ENCODE measurements at regions not wholly inside any gene's neighbourhood (a gene's known extent, or its start where the extent isn't known, plus 50 kb on each side); places are given as distances from the start of the nearest gene placed in this dataset.

DNA sequence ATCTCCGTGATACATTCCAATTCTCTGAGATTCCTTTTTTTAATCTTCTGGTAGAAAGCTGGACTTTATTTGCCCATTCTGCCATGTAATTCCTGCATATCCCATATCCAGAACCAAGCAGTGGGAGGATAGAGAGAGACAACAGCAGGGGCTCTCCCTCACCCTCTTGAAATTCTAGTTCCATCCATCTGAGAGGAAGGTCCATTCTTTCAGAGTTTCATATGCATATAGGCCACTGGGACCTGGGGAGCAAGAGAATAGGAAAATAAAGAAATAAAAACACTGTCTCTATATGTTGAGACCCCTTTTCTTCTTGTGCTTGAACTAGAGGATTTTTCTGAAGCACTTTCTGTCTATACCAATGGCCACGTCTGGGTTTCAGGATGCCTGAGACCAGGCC is 147.9 kb upstream of the STMND1 start:
- no peak for ATAC-seq
- intact Hi-C loops (cut with DNase I; ENCODE audit: low total_unique reads), result no loop called here
- no peak for DNase-seq
- TF ChIP-seq POLR2A (IDR thresholded peaks at IDR 0.05), result no peak
- TF ChIP-seq, protein P1, sequence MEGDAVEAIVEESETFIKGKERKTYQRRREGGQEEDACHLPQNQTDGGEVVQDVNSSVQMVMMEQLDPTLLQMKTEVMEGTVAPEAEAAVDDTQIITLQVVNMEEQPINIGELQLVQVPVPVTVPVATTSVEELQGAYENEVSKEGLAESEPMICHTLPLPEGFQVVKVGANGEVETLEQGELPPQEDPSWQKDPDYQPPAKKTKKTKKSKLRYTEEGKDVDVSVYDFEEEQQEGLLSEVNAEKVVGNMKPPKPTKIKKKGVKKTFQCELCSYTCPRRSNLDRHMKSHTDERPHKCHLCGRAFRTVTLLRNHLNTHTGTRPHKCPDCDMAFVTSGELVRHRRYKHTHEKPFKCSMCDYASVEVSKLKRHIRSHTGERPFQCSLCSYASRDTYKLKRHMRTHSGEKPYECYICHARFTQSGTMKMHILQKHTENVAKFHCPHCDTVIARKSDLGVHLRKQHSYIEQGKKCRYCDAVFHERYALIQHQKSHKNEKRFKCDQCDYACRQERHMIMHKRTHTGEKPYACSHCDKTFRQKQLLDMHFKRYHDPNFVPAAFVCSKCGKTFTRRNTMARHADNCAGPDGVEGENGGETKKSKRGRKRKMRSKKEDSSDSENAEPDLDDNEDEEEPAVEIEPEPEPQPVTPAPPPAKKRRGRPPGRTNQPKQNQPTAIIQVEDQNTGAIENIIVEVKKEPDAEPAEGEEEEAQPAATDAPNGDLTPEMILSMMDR (IDR thresholded peaks at IDR 0.05 in 4 of 5, conservative IDR thresholded peaks at IDR 0.05 in 1 of 5), result no peak
- Histone ChIP-seq H3K27ac (no peak overlapping the region), H3K9me3 (no peaks in the 10 kb centered on the region), H3K27me3 (no peaks in the 10 kb centered on the region), H3K36me3 (no peaks in the 10 kb centered on the region), H3K4me3 (no peak overlapping the region), H3K4me1 (no peaks in the 10 kb centered on the region)
- in situ Hi-C loops (cut with MboI; ENCODE audit: low sequenced_read_pairs in 4 of 4), result loop anchor here in 3 of 4 donors (25.0 kb wide), 3 partner anchors 142 to 617 kb away; no protein-coding TSS in a partner anchor

- Histone ChIP-seq H3K9me3 (no peaks in the 10 kb centered on the region), H3K4me3 (no peak overlapping the region), H3K27me3 (no peaks in the 10 kb centered on the region), H3K27ac (no peak overlapping the region), H3K36me3 (no peaks in the 10 kb centered on the region), H3K4me1 (peaks cover 1 to 3% of the 10 kb centered on the region in 2 donors)
- DNase-seq (no peak), ATAC-seq (no peak)
- intact Hi-C loops (cut with DNase I; ENCODE audit: low total_unique reads), result no loop called here
- TF ChIP-seq, protein P1 (IDR thresholded peaks at IDR 0.05 in 4 of 5, conservative IDR thresholded peaks at IDR 0.05 in 1 of 5), result no peak
- TF ChIP-seq POLR2A (IDR thresholded peaks at IDR 0.05), result no peak
- in situ Hi-C loops (cut with MboI; ENCODE audit: low sequenced_read_pairs in 4 of 4), result loop anchor here in 3 of 4 donors (25.0 kb wide), 3 partner anchors 141 to 616 kb away; no protein-coding TSS in a partner anchor
Observed at GRCh38 chr6:16953446-16953845, 148.4 kb upstream of the STMND1 start.

DNA sequence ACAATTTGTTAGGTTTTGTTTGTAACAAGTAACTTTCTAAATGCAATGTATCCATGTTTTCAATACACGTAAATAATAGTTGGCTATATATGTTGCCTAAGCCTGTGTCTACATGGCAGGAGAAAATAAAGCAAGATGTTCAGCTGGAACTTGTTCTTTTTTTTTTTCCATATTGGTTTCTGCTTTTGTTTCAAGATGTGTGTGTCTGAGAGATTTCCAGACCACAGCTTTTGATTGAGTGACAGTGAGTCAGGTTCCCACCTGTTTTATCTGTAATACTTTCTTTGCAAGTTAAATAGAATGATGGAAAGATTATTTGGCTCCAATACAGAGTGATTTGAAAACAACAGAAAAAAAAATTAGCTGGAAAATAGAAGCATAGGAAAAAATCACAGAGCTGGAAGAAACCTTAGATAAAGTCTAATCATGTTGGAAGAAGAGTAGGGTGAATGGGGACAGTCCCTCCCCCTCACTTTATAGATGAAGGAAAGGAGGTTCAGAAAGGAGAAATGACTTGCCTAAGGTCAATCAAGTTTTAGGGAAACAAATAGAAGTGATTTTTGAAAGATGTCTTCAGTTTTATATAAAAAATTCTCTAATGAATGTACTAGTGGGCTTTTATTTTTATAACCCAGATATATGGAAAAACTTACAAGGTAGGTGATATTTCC is 150.9 kb upstream of the STMND1 start:
- Histone ChIP-seq H3K9me3 (no peaks in the 10 kb centered on the region), H3K4me3 (no peak overlapping the region), H3K27me3 (no peaks in the 10 kb centered on the region), H3K27ac (no peak overlapping the region), H3K36me3 (no peaks in the 10 kb centered on the region), H3K4me1 (peaks cover 21% of the 10 kb centered on the region in 2 donors)
- DNase-seq (no peak), ATAC-seq (no peak)
- intact Hi-C loops (cut with DNase I; ENCODE audit: low total_unique reads) (no loop called here), in situ Hi-C loops (cut with MboI; ENCODE audit: low sequenced_read_pairs in 4 of 4) (loop anchor here in 3 of 4 donors (25.0 kb wide), 3 partner anchors 139 to 614 kb away; no protein-coding TSS in a partner anchor)
- no peak for TF ChIP-seq POLR2A (IDR thresholded peaks at IDR 0.05)
- TF ChIP-seq, protein P1 (IDR thresholded peaks at IDR 0.05 in 4 of 5, conservative IDR thresholded peaks at IDR 0.05 in 1 of 5), result no peak

DNA sequence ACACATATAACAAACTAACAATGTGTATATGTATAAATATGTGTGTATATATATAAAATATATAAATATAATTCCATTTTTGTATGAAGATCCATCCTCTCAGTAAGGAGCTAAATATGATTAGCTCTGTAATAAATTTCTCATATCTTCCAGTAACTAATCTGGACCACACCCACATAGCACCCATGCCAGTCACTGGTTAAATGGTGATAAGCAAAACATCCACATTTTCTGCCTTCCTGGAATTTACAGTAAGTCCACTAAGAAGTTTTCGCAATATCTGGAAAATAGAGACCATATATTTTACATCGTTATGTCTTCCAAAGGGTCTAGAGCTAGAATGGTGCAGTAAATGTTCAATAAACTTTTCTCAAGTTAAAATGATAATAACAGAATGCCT is 151.5 kb upstream of the STMND1 start:
- TF ChIP-seq, protein P1 (IDR thresholded peaks at IDR 0.05 in 4 of 5, conservative IDR thresholded peaks at IDR 0.05 in 1 of 5), result no peak
- no peak for TF ChIP-seq POLR2A (IDR thresholded peaks at IDR 0.05)
- in situ Hi-C loops (cut with MboI; ENCODE audit: low sequenced_read_pairs in 4 of 4) (loop anchor here in 3 of 4 donors (25.0 kb wide), 3 partner anchors 138 to 613 kb away; no protein-coding TSS in a partner anchor), intact Hi-C loops (cut with DNase I; ENCODE audit: low total_unique reads) (no loop called here)
- ATAC-seq (no peak), DNase-seq (no peak)
- H3K27me3 ChIP-seq, result no peaks in the 10 kb centered on the region
- H3K36me3 ChIP-seq, result no peaks in the 10 kb centered on the region
- H3K27ac ChIP-seq, result no peak overlapping the region
- no peaks in the 10 kb centered on the region for H3K9me3 ChIP-seq
- peaks cover 21% of the 10 kb centered on the region in 2 donors for H3K4me1 ChIP-seq
- no peak overlapping the region for H3K4me3 ChIP-seq
